Astrocyte of the spinal cord (primary cell): ENCODE measurements at regions not wholly inside any gene's neighbourhood (a gene's known extent, or its start where the extent isn't known, plus 50 kb on each side); places are given as distances from the start of the nearest gene placed in this dataset.

ENCODE experiments used
- DNase-seq: peaks from one replicate; pipeline ENCODE4 v3.0.0; 2011; ENCODE audit warnings: low read depth, low spot score
- H3K4me3 ChIP-seq: 2 replicates; pipeline ENCODE4 v1.5.1; 2011; ENCODE audit warnings: low read depth, mild to moderate bottlenecking, low read length, moderate library complexity
- in situ Hi-C: cut with HindIII; loops from 2 replicates; pipeline ENCODE4 v1.10.0; 2017; ENCODE audit warnings: low sequenced_read_pairs
- TF ChIP-seq, protein P1 (sequence below): IDR thresholded peaks from 2 replicates; pipeline ENCODE4 v1.5.1; 2012; ENCODE audit warnings: low read depth, mild to moderate bottlenecking, low read length, inconsistent platforms

DNA sequence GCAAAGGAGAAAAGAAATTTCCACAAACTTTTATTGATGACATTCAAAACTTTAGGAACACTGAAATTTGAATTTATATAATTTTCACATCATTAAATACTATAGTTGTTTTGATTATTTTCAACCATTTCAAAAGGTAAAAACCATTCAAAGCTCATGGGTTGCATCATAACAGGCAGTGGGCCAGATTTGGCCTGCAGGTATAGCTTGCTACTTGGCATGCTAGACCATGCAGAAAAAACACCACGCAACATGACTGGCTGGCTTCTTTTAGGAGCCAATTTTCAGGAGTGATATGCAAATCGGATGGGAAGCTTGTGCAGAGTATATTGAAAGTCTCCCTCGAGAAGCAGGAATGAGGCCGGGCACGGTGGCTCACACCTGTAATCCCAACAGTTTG is 144.8 kb downstream of the GLUL start:
- DNase-seq: no peak
- TF ChIP-seq, protein P1, sequence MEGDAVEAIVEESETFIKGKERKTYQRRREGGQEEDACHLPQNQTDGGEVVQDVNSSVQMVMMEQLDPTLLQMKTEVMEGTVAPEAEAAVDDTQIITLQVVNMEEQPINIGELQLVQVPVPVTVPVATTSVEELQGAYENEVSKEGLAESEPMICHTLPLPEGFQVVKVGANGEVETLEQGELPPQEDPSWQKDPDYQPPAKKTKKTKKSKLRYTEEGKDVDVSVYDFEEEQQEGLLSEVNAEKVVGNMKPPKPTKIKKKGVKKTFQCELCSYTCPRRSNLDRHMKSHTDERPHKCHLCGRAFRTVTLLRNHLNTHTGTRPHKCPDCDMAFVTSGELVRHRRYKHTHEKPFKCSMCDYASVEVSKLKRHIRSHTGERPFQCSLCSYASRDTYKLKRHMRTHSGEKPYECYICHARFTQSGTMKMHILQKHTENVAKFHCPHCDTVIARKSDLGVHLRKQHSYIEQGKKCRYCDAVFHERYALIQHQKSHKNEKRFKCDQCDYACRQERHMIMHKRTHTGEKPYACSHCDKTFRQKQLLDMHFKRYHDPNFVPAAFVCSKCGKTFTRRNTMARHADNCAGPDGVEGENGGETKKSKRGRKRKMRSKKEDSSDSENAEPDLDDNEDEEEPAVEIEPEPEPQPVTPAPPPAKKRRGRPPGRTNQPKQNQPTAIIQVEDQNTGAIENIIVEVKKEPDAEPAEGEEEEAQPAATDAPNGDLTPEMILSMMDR: no peak
- in situ Hi-C loops: no loop called here
- no peak overlapping the region for H3K4me3 ChIP-seq

DNA sequence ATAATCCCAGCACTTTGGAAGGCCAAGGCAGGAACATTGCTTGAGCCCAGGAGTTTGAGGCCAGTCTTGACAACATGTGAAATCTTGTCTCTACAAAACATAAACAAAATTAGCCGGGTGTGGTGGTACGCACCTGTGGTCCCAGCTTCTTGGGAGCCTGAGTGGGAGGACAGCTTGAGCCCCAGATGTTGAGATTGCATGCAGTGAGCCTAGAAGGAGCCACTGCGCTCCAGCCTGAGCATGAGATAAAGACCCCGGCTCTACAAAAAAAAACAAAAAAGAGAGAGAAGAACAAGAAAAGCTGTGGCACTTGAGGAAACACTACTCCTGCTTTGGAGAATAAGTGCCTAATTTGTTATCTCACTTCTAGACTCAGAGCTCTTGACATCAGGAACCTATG is 146.6 kb downstream of the GLUL start:
- H3K4me3 ChIP-seq: no peak overlapping the region
- no peak for DNase-seq
- in situ Hi-C loops: no loop called here
- TF ChIP-seq, protein P1: no peak

DNA sequence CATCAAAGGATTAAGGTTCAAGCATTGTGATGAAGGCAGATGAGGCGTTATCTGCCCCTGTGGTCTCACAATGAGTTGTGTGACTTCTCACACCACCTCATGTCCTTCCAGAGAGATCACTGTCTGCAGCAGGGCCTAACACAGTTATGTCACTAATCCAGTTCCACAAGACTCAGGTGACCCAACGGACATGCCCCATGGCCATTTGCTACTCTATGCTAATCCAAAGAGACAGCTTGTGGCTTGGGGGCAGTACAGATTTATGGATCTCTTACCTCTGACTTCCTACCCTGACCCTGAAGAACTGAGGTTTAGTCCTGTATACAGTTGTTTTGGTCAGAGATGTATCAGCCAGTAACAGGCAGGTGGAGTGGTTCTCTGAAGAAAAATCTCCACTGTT is 147.1 kb downstream of the GLUL start:
- in situ Hi-C loops: no loop called here
- TF ChIP-seq, protein P1: no peak
- DNase-seq: no peak
- H3K4me3 ChIP-seq: no peak overlapping the region

DNA sequence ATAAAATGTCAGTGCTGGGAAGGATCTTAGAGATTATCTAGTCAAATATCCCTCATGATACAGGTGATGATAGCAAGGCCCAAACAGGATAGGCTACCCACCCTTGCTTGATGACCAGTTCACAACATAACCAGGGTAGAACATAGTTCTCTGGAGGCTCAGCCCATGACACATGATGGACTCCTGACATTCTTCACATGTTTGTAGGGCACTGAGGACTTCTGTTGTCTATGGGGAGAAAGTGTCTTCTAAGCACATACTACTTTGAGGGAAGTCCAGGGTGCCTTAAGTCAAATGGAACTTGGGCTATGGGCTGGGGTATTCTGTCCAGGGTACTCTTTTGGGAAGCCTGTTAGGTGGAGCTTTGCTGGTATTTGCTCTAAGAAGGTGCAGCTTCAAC is 148.9 kb downstream of the GLUL start:
- H3K4me3 ChIP-seq: no peak overlapping the region
- TF ChIP-seq, protein P1: no peak
- in situ Hi-C loops: no loop called here
- DNase-seq: no peak

DNA sequence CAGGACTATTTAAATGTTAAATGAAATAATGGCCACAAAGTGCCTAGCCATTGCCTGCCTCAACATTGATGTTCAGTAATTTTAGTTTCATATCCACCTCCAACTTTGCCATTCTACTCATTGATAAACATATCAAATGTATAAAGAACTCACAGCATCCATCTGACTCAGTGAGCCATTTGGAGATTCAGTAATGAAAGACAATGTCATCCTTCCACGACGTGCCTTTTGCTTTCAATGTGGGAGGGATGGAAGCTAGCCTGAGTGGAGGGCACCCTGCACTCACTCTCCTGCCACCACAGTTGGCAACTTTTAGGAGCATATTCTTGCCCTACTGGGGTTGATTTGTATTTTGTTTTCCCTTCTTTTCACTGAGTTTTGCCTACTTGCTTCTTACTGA is 151.5 kb downstream of the GLUL start:
- TF ChIP-seq, protein P1: no peak
- no peak for DNase-seq
- in situ Hi-C loops: no loop called here
- H3K4me3 ChIP-seq: no peak overlapping the region

DNA sequence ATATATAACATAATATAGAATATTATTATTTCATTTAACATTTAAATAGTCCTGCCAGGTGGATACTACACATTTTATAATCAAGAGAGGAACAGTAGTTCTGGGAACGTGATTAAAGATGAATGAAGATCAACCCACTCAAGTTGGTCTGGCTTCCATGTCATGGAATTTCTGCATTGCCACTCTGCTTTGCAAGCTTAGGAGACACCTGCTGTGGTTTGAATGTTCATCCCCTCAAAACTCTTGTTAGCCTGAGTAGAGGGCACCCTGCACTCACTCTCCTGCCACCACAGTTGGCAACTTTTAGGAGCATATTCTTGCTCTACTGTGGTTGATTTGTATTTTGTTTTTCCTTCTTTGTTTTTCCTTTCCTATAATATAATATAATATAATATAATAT is 153.2 kb downstream of the GLUL start:
- H3K4me3 ChIP-seq: no peak overlapping the region
- no peak for DNase-seq
- in situ Hi-C loops: no loop called here
- TF ChIP-seq, protein P1: no peak

DNA sequence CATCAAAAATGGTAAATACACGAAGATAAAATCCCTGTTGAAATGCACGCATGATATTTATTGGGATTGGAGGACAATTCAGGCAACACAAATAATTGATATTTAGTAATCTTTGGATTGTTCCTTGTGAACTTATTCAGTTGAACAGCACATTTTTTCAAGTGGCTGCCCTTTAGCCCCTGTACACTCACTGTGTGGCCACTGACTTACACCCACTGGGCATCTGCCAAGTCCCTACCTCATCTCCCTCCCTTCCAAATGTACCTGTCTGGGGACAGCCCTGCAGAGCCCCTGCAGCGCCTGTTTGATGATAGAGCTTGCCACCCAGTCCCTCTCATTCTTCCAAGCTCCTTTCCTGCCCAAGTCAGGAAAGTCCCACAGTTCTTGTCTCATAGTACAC is 154.3 kb downstream of the GLUL start:
- TF ChIP-seq, protein P1: no peak
- in situ Hi-C loops: no loop called here
- H3K4me3 ChIP-seq: no peak overlapping the region
- no peak for DNase-seq
